ENCODE measurements at regions not wholly inside any gene's neighbourhood (a gene's known extent, or its start where the extent isn't known, plus 50 kb on each side); places are given as distances from the start of the nearest gene placed in this dataset.

DNA sequence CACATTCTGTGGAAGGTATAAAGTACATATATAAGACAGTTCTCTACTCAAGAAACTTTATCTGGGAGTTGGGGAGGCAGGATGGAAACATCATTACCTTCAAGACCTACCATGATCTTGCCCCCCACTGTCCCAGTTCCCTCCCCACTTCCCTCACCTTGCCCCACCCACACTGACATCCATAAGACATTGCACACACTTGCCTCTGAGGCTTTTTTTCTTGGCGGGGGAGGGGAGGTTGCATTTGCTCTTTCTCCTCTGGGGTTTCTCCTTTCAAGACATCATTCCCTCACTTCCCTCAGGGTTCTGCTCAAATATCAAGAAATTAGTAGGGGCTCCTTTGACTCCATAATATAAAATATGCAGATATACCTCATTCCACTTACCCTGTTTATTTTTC is 276.0 kb downstream of the ARL4A start:
- TF ChIP-seq, protein P1, sequence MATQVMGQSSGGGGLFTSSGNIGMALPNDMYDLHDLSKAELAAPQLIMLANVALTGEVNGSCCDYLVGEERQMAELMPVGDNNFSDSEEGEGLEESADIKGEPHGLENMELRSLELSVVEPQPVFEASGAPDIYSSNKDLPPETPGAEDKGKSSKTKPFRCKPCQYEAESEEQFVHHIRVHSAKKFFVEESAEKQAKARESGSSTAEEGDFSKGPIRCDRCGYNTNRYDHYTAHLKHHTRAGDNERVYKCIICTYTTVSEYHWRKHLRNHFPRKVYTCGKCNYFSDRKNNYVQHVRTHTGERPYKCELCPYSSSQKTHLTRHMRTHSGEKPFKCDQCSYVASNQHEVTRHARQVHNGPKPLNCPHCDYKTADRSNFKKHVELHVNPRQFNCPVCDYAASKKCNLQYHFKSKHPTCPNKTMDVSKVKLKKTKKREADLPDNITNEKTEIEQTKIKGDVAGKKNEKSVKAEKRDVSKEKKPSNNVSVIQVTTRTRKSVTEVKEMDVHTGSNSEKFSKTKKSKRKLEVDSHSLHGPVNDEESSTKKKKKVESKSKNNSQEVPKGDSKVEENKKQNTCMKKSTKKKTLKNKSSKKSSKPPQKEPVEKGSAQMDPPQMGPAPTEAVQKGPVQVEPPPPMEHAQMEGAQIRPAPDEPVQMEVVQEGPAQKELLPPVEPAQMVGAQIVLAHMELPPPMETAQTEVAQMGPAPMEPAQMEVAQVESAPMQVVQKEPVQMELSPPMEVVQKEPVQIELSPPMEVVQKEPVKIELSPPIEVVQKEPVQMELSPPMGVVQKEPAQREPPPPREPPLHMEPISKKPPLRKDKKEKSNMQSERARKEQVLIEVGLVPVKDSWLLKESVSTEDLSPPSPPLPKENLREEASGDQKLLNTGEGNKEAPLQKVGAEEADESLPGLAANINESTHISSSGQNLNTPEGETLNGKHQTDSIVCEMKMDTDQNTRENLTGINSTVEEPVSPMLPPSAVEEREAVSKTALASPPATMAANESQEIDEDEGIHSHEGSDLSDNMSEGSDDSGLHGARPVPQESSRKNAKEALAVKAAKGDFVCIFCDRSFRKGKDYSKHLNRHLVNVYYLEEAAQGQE (IDR thresholded peaks at IDR 0.05; ENCODE audit: unreplicated experiment): no peak
- TF ChIP-seq EZH2phosphoT487 (IDR thresholded peaks at IDR 0.05; ENCODE audit: unreplicated experiment): no peak
- TF ChIP-seq, protein P2, sequence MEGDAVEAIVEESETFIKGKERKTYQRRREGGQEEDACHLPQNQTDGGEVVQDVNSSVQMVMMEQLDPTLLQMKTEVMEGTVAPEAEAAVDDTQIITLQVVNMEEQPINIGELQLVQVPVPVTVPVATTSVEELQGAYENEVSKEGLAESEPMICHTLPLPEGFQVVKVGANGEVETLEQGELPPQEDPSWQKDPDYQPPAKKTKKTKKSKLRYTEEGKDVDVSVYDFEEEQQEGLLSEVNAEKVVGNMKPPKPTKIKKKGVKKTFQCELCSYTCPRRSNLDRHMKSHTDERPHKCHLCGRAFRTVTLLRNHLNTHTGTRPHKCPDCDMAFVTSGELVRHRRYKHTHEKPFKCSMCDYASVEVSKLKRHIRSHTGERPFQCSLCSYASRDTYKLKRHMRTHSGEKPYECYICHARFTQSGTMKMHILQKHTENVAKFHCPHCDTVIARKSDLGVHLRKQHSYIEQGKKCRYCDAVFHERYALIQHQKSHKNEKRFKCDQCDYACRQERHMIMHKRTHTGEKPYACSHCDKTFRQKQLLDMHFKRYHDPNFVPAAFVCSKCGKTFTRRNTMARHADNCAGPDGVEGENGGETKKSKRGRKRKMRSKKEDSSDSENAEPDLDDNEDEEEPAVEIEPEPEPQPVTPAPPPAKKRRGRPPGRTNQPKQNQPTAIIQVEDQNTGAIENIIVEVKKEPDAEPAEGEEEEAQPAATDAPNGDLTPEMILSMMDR (conservative IDR thresholded peaks at IDR 0.05; ENCODE audit: low read depth in 2 of 2): no peak
- no peak for TF ChIP-seq EZH2 (IDR thresholded peaks at IDR 0.05; ENCODE audit: low read depth, unreplicated experiment)
- TF ChIP-seq POLR2AphosphoS5 (IDR thresholded peaks at IDR 0.05; ENCODE audit: low read depth): no peak
- no peak for TF ChIP-seq ZNF462 (CRISPR knock-in tag; IDR thresholded peaks at IDR 0.05)
- TF ChIP-seq JUNB (IDR thresholded peaks at IDR 0.05; ENCODE audit: unreplicated experiment): no peak
- TF ChIP-seq NANOG (IDR thresholded peaks at IDR 0.05; ENCODE audit: borderline replicate concordance): no peak
- TF ChIP-seq CREB1 (CRISPR knock-in tag; IDR thresholded peaks at IDR 0.05; ENCODE audit: low read depth): no peak
- no peak for TF ChIP-seq ETS1 (IDR thresholded peaks at IDR 0.05)
- TF ChIP-seq STAT1 (IDR thresholded peaks at IDR 0.05; ENCODE audit: unreplicated experiment): no peak
- TF ChIP-seq ZNF331 (CRISPR knock-in tag; IDR thresholded peaks at IDR 0.05; ENCODE audit: low read depth): no peak

Measured in GM23338 (cell line).